ENCODE measurements at regions not wholly inside any gene's neighbourhood (a gene's known extent, or its start where the extent isn't known, plus 50 kb on each side); places are given as distances from the start of the nearest gene placed in this dataset.

- TF ChIP-seq CTCF (IDR thresholded peaks at IDR 0.05): no peak
- no peak for TF ChIP-seq POLR2A (IDR thresholded peaks at IDR 0.05)
These were observed 260.9 kb upstream of the SSTR1 start for GRCh38 chr14:37946819-37947218.
